K562 (cell line): ENCODE measurements at regions not wholly inside any gene's neighbourhood (a gene's known extent, or its start where the extent isn't known, plus 50 kb on each side); places are given as distances from the start of the nearest gene placed in this dataset.

Experiments
- ATAC-seq: fragments of 200-7000 bp; cut with Tn5 transposase; 3 replicates; pipeline ENCODE4 v1.9.1; 2020; ENCODE audit warnings: moderate library complexity
- BruUV-seq: library from RNA; stranded (reverse); fragments of 400-500 nt; replicated peaks from 2 replicates; lab custom pipeline; 2021; lab: Mats Ljungman, UMichigan
- CTCF ChIA-PET: fragments of 300-600 bp; formaldehyde crosslinking; extraction: SDS; loops from one replicate; lab custom pipeline; 2021; ENCODE audit warnings: low intra/inter-chr PET ratio; lab: Yijun Ruan, JAX
- POLR2A ChIA-PET: fragments of 300-600, 350-650 bp; sonication (Branson Sonifier 250); formaldehyde crosslinking; extraction: SDS; loops from one replicate; lab custom pipeline; 2021; ENCODE audit warnings: antibody characterized with exemption, inconsistent platforms; lab: Yijun Ruan, JAX
- DNase-seq, 4 experiments: peaks; one replicate each; pipeline versions ENCODE4 v3.0.0 to v3.0.0-alpha.2; 2011 to 2018; ENCODE audit warnings: low spot score in 3 of 4, mixed read lengths in 3 of 4; ENCODE audit errors: extremely low read depth in 1 of 4
- FAIRE-seq: peaks from 2 replicates; lab custom pipeline; 2011; peaks lifted over from hg19 to GRCh38; lab: Jason Lieb, UNC
- H2AFZ ChIP-seq: 2 replicates; pipeline ENCODE4 v1.6.0; 2011; ENCODE audit warnings: low read depth, low read length, control low read depth, inconsistent platforms
- H3K27ac ChIP-seq: fragments of 200-600 bp; 3 replicates; pipeline ENCODE4 v1.8.0; 2011; ENCODE audit warnings: low read depth, mild to moderate bottlenecking, control low read depth, inconsistent platforms, low read length, moderate library complexity, mixed read lengths; ENCODE audit errors: extremely low read depth
- H3K27me3 ChIP-seq, 2 experiments: fragments of 300-600 bp in 1 of 2; 2 replicates in 1 of 2; 3 replicates in 1 of 2; pipeline versions ENCODE4 v1.6.0 to v1.8.0; 2011; ENCODE audit warnings: inconsistent platforms in 2 of 2, low read length in 2 of 2, mild to moderate bottlenecking in 1 of 2, mixed read lengths in 1 of 2, moderate library complexity in 1 of 2; ENCODE audit not compliant: control insufficient read depth in 2 of 2, insufficient read depth in 2 of 2
- H3K36me3 ChIP-seq: fragments of 300-600 bp; 3 replicates; pipeline ENCODE4 v1.8.0; 2011; ENCODE audit warnings: mild to moderate bottlenecking, low read length, inconsistent platforms; ENCODE audit not compliant: control insufficient read depth, insufficient read depth
- H3K4me1 ChIP-seq, 2 experiments: fragments of 200-600 bp in 1 of 2; replicated peaks in 1 of 2; 2 replicates in 1 of 2; 3 replicates in 1 of 2; pipeline versions ENCODE4 v1.5.1 to v1.8.0; 2011; ENCODE audit warnings: inconsistent platforms in 2 of 2, low read length in 2 of 2, mild to moderate bottlenecking in 1 of 2, mixed read lengths in 1 of 2, moderate library complexity in 1 of 2; ENCODE audit not compliant: control insufficient read depth in 2 of 2, insufficient read depth in 2 of 2
- H3K4me2 ChIP-seq: 2 replicates; pipeline ENCODE4 v1.6.1; 2011; ENCODE audit warnings: low read length, control low read depth, inconsistent platforms, mixed read lengths; ENCODE audit not compliant: insufficient read depth
- H3K4me3 ChIP-seq: fragments of 200-600 bp; sonication (generic), shearing (Covaris generic); 2 replicates; pipeline ENCODE4 v1.5.1; 2016; ENCODE audit warnings: control low read depth, inconsistent platforms
- H3K79me2 ChIP-seq: fragments of 200-600 bp; 3 replicates; pipeline ENCODE4 v1.8.0; 2011; ENCODE audit warnings: low read length, inconsistent platforms; ENCODE audit not compliant: control insufficient read depth, insufficient read depth
- H3K9ac ChIP-seq, 2 experiments: 2 replicates each; pipeline versions ENCODE4 v1.6.0 to v1.6.1; 2011; ENCODE audit warnings: low read depth in 2 of 2, low read length in 2 of 2, control low read depth in 1 of 2, inconsistent platforms in 1 of 2, mild to moderate bottlenecking in 1 of 2, mixed read lengths in 1 of 2; ENCODE audit not compliant: insufficient read depth in 1 of 2
- H3K9me1 ChIP-seq: one replicate; pipeline ENCODE4 v1.6.0; 2011; ENCODE audit warnings: inconsistent platforms, mild to moderate bottlenecking, low read length, moderate library complexity; ENCODE audit not compliant: control insufficient read depth, insufficient read depth
- H3K9me3 ChIP-seq: replicated peaks from 2 replicates; pipeline ENCODE4 v1.5.1; 2011; ENCODE audit warnings: low read depth, low read length, inconsistent platforms; ENCODE audit not compliant: control insufficient read depth, insufficient read depth
- H4K20me1 ChIP-seq: replicated peaks from 2 replicates; pipeline ENCODE4 v1.6.1; 2011; ENCODE audit warnings: low read length, inconsistent platforms, mixed read lengths; ENCODE audit not compliant: control insufficient read depth, insufficient read depth
- ARID1B ChIP-seq: fragments of 450-650 bp; IDR thresholded peaks from 2 replicates; pipeline ENCODE4 v1.6.1; 2016; ENCODE audit warnings: antibody characterized with exemption, mild to moderate bottlenecking, inconsistent platforms
- ATF1 ChIP-seq, 2 experiments: fragments of 450-650 bp in 1 of 2; IDR thresholded peaks; 2 replicates each; pipeline ENCODE4 v1.6.1; 2016; ENCODE audit warnings: missing compliant biosample characterization in 1 of 2, missing genetic modification characterization in 1 of 2
- CBFA2T3 ChIP-seq: fragments of 450-650 bp; IDR thresholded peaks from 2 replicates; pipeline ENCODE4 v1.6.1; 2017
- CCNT2 ChIP-seq: IDR thresholded peaks from 2 replicates; pipeline ENCODE4 v1.6.1; 2011; ENCODE audit warnings: borderline replicate concordance, low read depth, mild to moderate bottlenecking, moderate library complexity, mixed read lengths, low read length; ENCODE audit not compliant: insufficient read length; ENCODE audit errors: extremely low read depth
- CEBPB ChIP-seq: fragments of 450-650 bp; IDR thresholded peaks from 2 replicates; pipeline ENCODE4 v1.6.1; 2016; ENCODE audit warnings: missing genetic modification characterization, missing compliant biosample characterization
- CEBPG ChIP-seq, 3 experiments: fragments of 200-800 bp in 1 of 3; sonication (Bioruptor generic) in 1 of 3; sonication (generic) in 1 of 3; formaldehyde crosslinking in 1 of 3; IDR thresholded peaks in 2 of 3; conservative IDR thresholded peaks in 1 of 3; 2 replicates each; pipeline versions ENCODE4 v1.6.1 to v1.8.0; 2016 to 2022; ENCODE audit warnings: missing compliant biosample characterization in 2 of 3, missing genetic modification characterization in 2 of 3, mild to moderate bottlenecking in 1 of 3, missing genetic modification reagents in 1 of 3
- CTBP1 ChIP-seq: fragments of 450-650 bp; IDR thresholded peaks from 2 replicates; pipeline ENCODE4 v1.6.1; 2016; ENCODE audit warnings: borderline replicate concordance
- DPF2 ChIP-seq: fragments of 450-650 bp; IDR thresholded peaks from 2 replicates; pipeline ENCODE4 v1.6.1; 2016
- ELF4 ChIP-seq: fragments of 450-650 bp; formaldehyde crosslinking; IDR thresholded peaks from 2 replicates; pipeline ENCODE4 v1.4.0; 2022; ENCODE audit warnings: missing genetic modification characterization
- EP300 ChIP-seq: IDR thresholded peaks from 2 replicates; pipeline ENCODE4 v1.6.1; 2012; ENCODE audit warnings: low read length, improper control_type of control experiment
- FOXM1 ChIP-seq, 2 experiments: fragments of 450-650 bp in 1 of 2; sonication (generic) in 1 of 2; formaldehyde crosslinking in 1 of 2; IDR thresholded peaks; 2 replicates each; pipeline versions ENCODE4 v1.6.1 to v1.9.0; 2017 to 2022; ENCODE audit warnings: low read depth in 2 of 2, mild to moderate bottlenecking in 2 of 2, missing genetic modification reagents in 1 of 2, moderate library complexity in 1 of 2
- KDM1A ChIP-seq, 2 experiments: fragments of 450-650 bp; IDR thresholded peaks; 2 replicates each; pipeline ENCODE4 v1.6.1; 2016; ENCODE audit warnings: mild to moderate bottlenecking in 2 of 2
- KDM5B ChIP-seq: fragments of 200-600 bp; sonication (generic); IDR thresholded peaks from 2 replicates; pipeline ENCODE4 v1.6.1; 2012; ENCODE audit warnings: low read depth, mild to moderate bottlenecking, moderate library complexity, low read length, control low read depth, inconsistent platforms; ENCODE audit not compliant: insufficient replicate concordance
- MEF2D ChIP-seq: conservative IDR thresholded peaks from 2 replicates; pipeline ENCODE4 v1.6.1; 2016; ENCODE audit warnings: low read depth, missing genetic modification characterization, missing compliant biosample characterization
- MYNN ChIP-seq, 2 experiments: sonication (generic); formaldehyde crosslinking in 1 of 2; IDR thresholded peaks; 2 replicates each; pipeline versions ENCODE4 v1.5.0 to v1.6.1; 2016 to 2020; ENCODE audit warnings: antibody characterized with exemption in 1 of 2, missing genetic modification reagents in 1 of 2
- NCOR1 ChIP-seq: fragments of 450-650 bp; IDR thresholded peaks from 2 replicates; pipeline ENCODE4 v1.6.1; 2016; ENCODE audit warnings: mild to moderate bottlenecking, moderate library complexity
- PML ChIP-seq: IDR thresholded peaks from 2 replicates; pipeline ENCODE4 v1.6.1; 2012; ENCODE audit warnings: low read length, inconsistent platforms
- SMAD4 ChIP-seq: fragments of 250-450 bp; sonication (Bioruptor Pico); conservative IDR thresholded peaks from 2 replicates; pipeline ENCODE4 v1.8.0; 2021; ENCODE audit warnings: inconsistent platforms, mild to moderate bottlenecking, moderate library complexity
- STAT5A ChIP-seq: IDR thresholded peaks from 2 replicates; pipeline ENCODE4 v1.6.1; 2012; ENCODE audit warnings: low read length, inconsistent platforms, borderline replicate concordance
- TAL1 ChIP-seq: fragments of 450-650 bp; IDR thresholded peaks from 2 replicates; pipeline ENCODE4 v1.6.1; 2016; ENCODE audit warnings: mild to moderate bottlenecking
- TCFL5 ChIP-seq: fragments of 250-450 bp; sonication (Bioruptor Pico); conservative IDR thresholded peaks from 2 replicates; pipeline ENCODE4 v1.6.1; 2021; ENCODE audit warnings: mild to moderate bottlenecking, moderate library complexity, matching md5 sums
- ZNF121 ChIP-seq: sonication (generic); formaldehyde crosslinking; conservative IDR thresholded peaks from 2 replicates; pipeline ENCODE4 v1.8.0; 2022; ENCODE audit warnings: missing genetic modification reagents
- WGBS: fragments of 100-300 bp; shearing (Covaris generic); methylation state at CpG from one replicate; pipeline ENCODE4 v1.1.6; 2016; ENCODE audit warnings: low coverage, mixed read lengths; ENCODE audit not compliant: insufficient coverage; ENCODE audit errors: missing lambda C conversion rate; 5-methylcytosine and 5-hydroxymethylcytosine counted together
- in situ Hi-C: fragments of 300-500 bp; cut with MboI; formaldehyde crosslinking; loops from 4 replicates; pipeline ENCODE4 v1.15.0; 2018; ENCODE audit warnings: inconsistent platforms, mixed read lengths
- intact Hi-C: fragments of 100-400 bp; cut with micrococcal nuclease; formaldehyde crosslinking; loops from 2 replicates; pipeline ENCODE4 v1.14.2; 2022
- TF ChIP-seq, protein P1 (sequence below): fragments of 450-650 bp; IDR thresholded peaks from 2 replicates; pipeline ENCODE4 v1.6.1; 2016
- TF ChIP-seq, protein P2 (sequence below): fragments of 450-650 bp; IDR thresholded peaks from 2 replicates; pipeline ENCODE4 v1.6.1; 2016; ENCODE audit warnings: low read depth, mild to moderate bottlenecking, moderate library complexity

- ATAC-seq (no peak), FAIRE-seq (no peak), DNase-seq (peak in 1 of 4 experiments; percentile 20)
- 1% methylated on average over 5 of the region's 5 CpGs for WGBS
- POLR2A ChIA-PET: interaction anchor here (0.8 to 1.8 kb wide), 3 partner anchors 30 to 332 kb away, joined by 3 to 4 read pairs (median 3); no protein-coding TSS in a partner anchor
- CTCF ChIA-PET: no interaction called here
- no peak overlapping the region for H3K4me2 ChIP-seq
- no peak overlapping the region for H3K9ac ChIP-seq
- in situ Hi-C loops: no loop called here
- H3K9me3 ChIP-seq: no peaks in the 10 kb centered on the region
- H3K27me3 ChIP-seq: no peaks in the 10 kb centered on the region
- H3K27ac ChIP-seq: no peak overlapping the region
- H3K9me1 ChIP-seq: no peaks in the 10 kb centered on the region
- no peak overlapping the region for H3K4me3 ChIP-seq
- intact Hi-C loops: no loop called here
- H3K4me1 ChIP-seq: no peaks in the 10 kb centered on the region
- no peaks in the 10 kb centered on the region for H3K79me2 ChIP-seq
- no peak overlapping the region for H2AFZ ChIP-seq
- no peaks in the 10 kb centered on the region for H4K20me1 ChIP-seq
- H3K36me3 ChIP-seq: no peaks in the 10 kb centered on the region
- no TSS peak for BruUV-seq
- TF ChIP-seq MEF2D (tag) (no peak), ZNF121 (CRISPR knock-in tag) (no peak), TCFL5 (CRISPR knock-in tag) (no peak), CCNT2 (peak; percentile 28), CEBPG (CRISPR knock-in tag; IDR thresholded peaks at IDR 0.05) (no peak), CEBPG (tag; conservative IDR thresholded peaks at IDR 0.05 in 1 of 2, IDR thresholded peaks at IDR 0.05 in 1 of 2) (peak in 1 of 2 experiments; percentile 60; a peak in 2 of 4 replicates), EP300 (peak; percentile 76), ARID1B (peak; percentile 80), KDM5B (no peak), ELF4 (CRISPR knock-in tag) (no peak), KDM1A (IDR thresholded peaks at IDR 0.05) (no peak), TAL1 (peak; percentile 83), ATF1 (CRISPR knock-in tag; IDR thresholded peaks at IDR 0.05) (no peak), ATF1 (tag; IDR thresholded peaks at IDR 0.05) (0 out of 2 replicates have a peak, but pooled peaks have one; percentile 39), PML (peak; percentile 58; the same call in 1 of the 2 replicates), CEBPB (tag) (peak; percentile 30; the same call in 1 of the 2 replicates), SMAD4 (peak; percentile 54; the same call in 1 of the 2 replicates), DPF2 (0 out of 2 replicates have a peak, but pooled peaks have one; percentile 26), STAT5A (peak; percentile 35; the same call in 1 of the 2 replicates), NCOR1 (peak; percentile 54), CBFA2T3 (peak; percentile 73), FOXM1 (IDR thresholded peaks at IDR 0.05; ENCODE audit: low read depth) (peak; percentile 50; the same call in 1 of the 2 replicates), FOXM1 (CRISPR knock-in tag; IDR thresholded peaks at IDR 0.05; ENCODE audit: low read depth) (no peak), MYNN (IDR thresholded peaks at IDR 0.05) (no peak), MYNN (CRISPR knock-in tag; IDR thresholded peaks at IDR 0.05) (no peak), CTBP1 (peak; percentile 45; the same call in 1 of the 2 replicates)
- TF ChIP-seq, protein P1, sequence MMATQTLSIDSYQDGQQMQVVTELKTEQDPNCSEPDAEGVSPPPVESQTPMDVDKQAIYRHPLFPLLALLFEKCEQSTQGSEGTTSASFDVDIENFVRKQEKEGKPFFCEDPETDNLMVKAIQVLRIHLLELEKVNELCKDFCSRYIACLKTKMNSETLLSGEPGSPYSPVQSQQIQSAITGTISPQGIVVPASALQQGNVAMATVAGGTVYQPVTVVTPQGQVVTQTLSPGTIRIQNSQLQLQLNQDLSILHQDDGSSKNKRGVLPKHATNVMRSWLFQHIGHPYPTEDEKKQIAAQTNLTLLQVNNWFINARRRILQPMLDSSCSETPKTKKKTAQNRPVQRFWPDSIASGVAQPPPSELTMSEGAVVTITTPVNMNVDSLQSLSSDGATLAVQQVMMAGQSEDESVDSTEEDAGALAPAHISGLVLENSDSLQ: peak; percentile 25; the same call in 1 of the 2 replicates
- TF ChIP-seq, protein P2, sequence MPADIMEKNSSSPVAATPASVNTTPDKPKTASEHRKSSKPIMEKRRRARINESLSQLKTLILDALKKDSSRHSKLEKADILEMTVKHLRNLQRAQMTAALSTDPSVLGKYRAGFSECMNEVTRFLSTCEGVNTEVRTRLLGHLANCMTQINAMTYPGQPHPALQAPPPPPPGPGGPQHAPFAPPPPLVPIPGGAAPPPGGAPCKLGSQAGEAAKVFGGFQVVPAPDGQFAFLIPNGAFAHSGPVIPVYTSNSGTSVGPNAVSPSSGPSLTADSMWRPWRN: peak; percentile 52; the same call in 1 of the 2 replicates
Measured at GRCh38 chr3:102182162-102182561, 252.7 kb upstream of the ZPLD1 start.
